Mucosa of descending colon (tissue), 3 donors: ENCODE measurements at regions not wholly inside any gene's neighbourhood (a gene's known extent, or its start where the extent isn't known, plus 50 kb on each side); places are given as distances from the start of the nearest gene placed in this dataset.
"Not testable (repeated sequence)": the region's sequence is repeated elsewhere in the genome, so short reads cannot be mapped to it uniquely, and the experiment has no call there.

Experiments used
- ATAC-seq: fragments of 200-7000 bp; cut with Tn5 transposase; one replicate; pipeline ENCODE4 v1.9.1; 2020; ENCODE audit warnings: mild to moderate bottlenecking, moderate library complexity
- DNase-seq, 3 donors: peaks; one replicate each; pipeline ENCODE4 v3.0.0-alpha.2; 2020
- H3K36me3 ChIP-seq: fragments of 200-600 bp; one replicate; pipeline ENCODE4 v1.8.0; 2021; ENCODE audit warnings: low read depth, mild to moderate bottlenecking
- H3K4me1 ChIP-seq: fragments of 200-600 bp; one replicate; pipeline ENCODE4 v1.8.0; 2021; ENCODE audit warnings: low read depth, mild to moderate bottlenecking
- H3K4me3 ChIP-seq: fragments of 200-600 bp; one replicate; pipeline ENCODE4 v1.8.0; 2021; ENCODE audit warnings: mild to moderate bottlenecking
- H3K9me3 ChIP-seq: fragments of 200-600 bp; one replicate; pipeline ENCODE4 v1.8.0; 2021; ENCODE audit warnings: mild to moderate bottlenecking
- intact Hi-C, 2 donors: fragments of 100-400 bp; cut with DNase I in 1 of 2; cut with micrococcal nuclease in 1 of 2; formaldehyde crosslinking; loops; one replicate each; pipeline versions ENCODE4 v1.11.0 to v1.11.1; 2022; cut with DNase I, micrococcal nuclease
- donor health status: DM: no; HTN: no; CAD: no; lungs with moderate emphysema.
- donor health status: DM: no; HTN: no; CAD: no.
- donor health status: DM: no; HTN: yes; CAD: no.

- intact Hi-C loops, H3K4me1 ChIP-seq, H3K36me3 ChIP-seq, H3K4me3 ChIP-seq, H3K9me3 ChIP-seq, DNase-seq, ATAC-seq: not testable (repeated sequence)
Observed at GRCh38 chr1:83485314-83486019, 513.5 kb downstream of the TTLL7 start.

GRCh38 chr1:83481284-83481683, 517.6 kb downstream of the TTLL7 start:
- H3K4me1 ChIP-seq, H3K9me3 ChIP-seq, H3K4me3 ChIP-seq, intact Hi-C loops, H3K36me3 ChIP-seq, ATAC-seq, DNase-seq: not testable (repeated sequence)

- intact Hi-C loops, H3K4me1 ChIP-seq, H3K4me3 ChIP-seq, H3K9me3 ChIP-seq, ATAC-seq, H3K36me3 ChIP-seq, DNase-seq: not testable (repeated sequence)
Observed at GRCh38 chr1:83479591-83480239, 519.2 kb downstream of the TTLL7 start.

- H3K9me3 ChIP-seq, H3K4me1 ChIP-seq, H3K36me3 ChIP-seq, DNase-seq, intact Hi-C loops, ATAC-seq, H3K4me3 ChIP-seq: not testable (repeated sequence)
Observed at GRCh38 chr1:83478127-83478526, 520.8 kb downstream of the TTLL7 start.

GRCh38 chr1:83476518-83476917, 522.4 kb downstream of the TTLL7 start:
- H3K4me1 ChIP-seq, H3K4me3 ChIP-seq, ATAC-seq, H3K9me3 ChIP-seq, H3K36me3 ChIP-seq, intact Hi-C loops, DNase-seq: not testable (repeated sequence)

- intact Hi-C loops, H3K36me3 ChIP-seq, ATAC-seq, H3K4me1 ChIP-seq, H3K4me3 ChIP-seq, DNase-seq, H3K9me3 ChIP-seq: not testable (repeated sequence)
Observed at GRCh38 chr1:83474946-83475345, 524.0 kb downstream of the TTLL7 start.

GRCh38 chr1:83473986-83474385, 524.9 kb downstream of the TTLL7 start:
- H3K4me3 ChIP-seq, intact Hi-C loops, ATAC-seq, H3K36me3 ChIP-seq, H3K9me3 ChIP-seq, H3K4me1 ChIP-seq, DNase-seq: not testable (repeated sequence)

- H3K4me1 ChIP-seq, intact Hi-C loops, ATAC-seq, DNase-seq, H3K36me3 ChIP-seq, H3K9me3 ChIP-seq, H3K4me3 ChIP-seq: not testable (repeated sequence)
Observed at GRCh38 chr1:83472066-83472465, 526.9 kb downstream of the TTLL7 start.

- intact Hi-C loops, DNase-seq, H3K4me1 ChIP-seq, H3K9me3 ChIP-seq, ATAC-seq, H3K36me3 ChIP-seq, H3K4me3 ChIP-seq: not testable (repeated sequence)
Observed at GRCh38 chr1:83471272-83471671, 527.7 kb downstream of the TTLL7 start.

GRCh38 chr1:83468336-83468735, 530.6 kb downstream of the TTLL7 start:
- H3K9me3 ChIP-seq, ATAC-seq, H3K4me1 ChIP-seq, DNase-seq, intact Hi-C loops, H3K36me3 ChIP-seq, H3K4me3 ChIP-seq: not testable (repeated sequence)

GRCh38 chr1:83457735-83458248, 541.1 kb downstream of the TTLL7 start:
- intact Hi-C loops, DNase-seq, H3K9me3 ChIP-seq, H3K4me1 ChIP-seq, ATAC-seq, H3K36me3 ChIP-seq, H3K4me3 ChIP-seq: not testable (repeated sequence)

GRCh38 chr1:83457281-83457680, 541.7 kb downstream of the TTLL7 start:
- intact Hi-C loops, ATAC-seq, H3K9me3 ChIP-seq, H3K4me1 ChIP-seq, H3K36me3 ChIP-seq, DNase-seq, H3K4me3 ChIP-seq: not testable (repeated sequence)

GRCh38 chr1:83455753-83456152, 543.2 kb downstream of the TTLL7 start:
- H3K4me1 ChIP-seq, H3K4me3 ChIP-seq, ATAC-seq, H3K36me3 ChIP-seq, H3K9me3 ChIP-seq, intact Hi-C loops, DNase-seq: not testable (repeated sequence)

GRCh38 chr1:83445873-83446272, 553.1 kb downstream of the TTLL7 start:
- intact Hi-C loops, ATAC-seq, H3K4me1 ChIP-seq: not testable (repeated sequence)

More at GRCh38 chr1:83445873-83446272, 553.1 kb downstream of the TTLL7 start:
- not testable (repeated sequence) for H3K36me3 ChIP-seq, H3K9me3 ChIP-seq, H3K4me3 ChIP-seq, DNase-seq
